ENCODE measurements at regions not wholly inside any gene's neighbourhood (a gene's known extent, or its start where the extent isn't known, plus 50 kb on each side); places are given as distances from the start of the nearest gene placed in this dataset.

DNA sequence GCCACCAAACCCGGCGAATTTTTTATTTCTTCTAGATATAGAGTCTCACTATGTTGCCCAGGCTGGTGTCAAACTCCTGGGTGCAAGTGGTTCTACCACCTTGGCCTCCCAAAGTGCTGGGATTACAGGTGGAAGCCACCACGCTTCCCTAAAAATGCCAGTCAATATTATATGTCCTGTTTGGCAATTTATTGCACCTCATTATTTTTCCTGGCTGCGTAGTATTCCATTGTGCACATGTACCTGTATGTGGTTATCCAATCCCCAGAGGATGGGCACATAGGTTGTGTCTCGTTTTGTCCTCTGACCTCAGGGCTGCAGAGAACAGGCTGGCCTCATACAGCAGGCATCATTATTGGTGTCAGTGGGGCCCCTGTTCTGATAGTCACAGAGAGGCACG lies 181.7 kb downstream of the C9orf50 start:
- FAIRE-seq (no peak), DNase-seq (ENCODE audit: low read depth) (no peak)
- TF ChIP-seq, protein P1, sequence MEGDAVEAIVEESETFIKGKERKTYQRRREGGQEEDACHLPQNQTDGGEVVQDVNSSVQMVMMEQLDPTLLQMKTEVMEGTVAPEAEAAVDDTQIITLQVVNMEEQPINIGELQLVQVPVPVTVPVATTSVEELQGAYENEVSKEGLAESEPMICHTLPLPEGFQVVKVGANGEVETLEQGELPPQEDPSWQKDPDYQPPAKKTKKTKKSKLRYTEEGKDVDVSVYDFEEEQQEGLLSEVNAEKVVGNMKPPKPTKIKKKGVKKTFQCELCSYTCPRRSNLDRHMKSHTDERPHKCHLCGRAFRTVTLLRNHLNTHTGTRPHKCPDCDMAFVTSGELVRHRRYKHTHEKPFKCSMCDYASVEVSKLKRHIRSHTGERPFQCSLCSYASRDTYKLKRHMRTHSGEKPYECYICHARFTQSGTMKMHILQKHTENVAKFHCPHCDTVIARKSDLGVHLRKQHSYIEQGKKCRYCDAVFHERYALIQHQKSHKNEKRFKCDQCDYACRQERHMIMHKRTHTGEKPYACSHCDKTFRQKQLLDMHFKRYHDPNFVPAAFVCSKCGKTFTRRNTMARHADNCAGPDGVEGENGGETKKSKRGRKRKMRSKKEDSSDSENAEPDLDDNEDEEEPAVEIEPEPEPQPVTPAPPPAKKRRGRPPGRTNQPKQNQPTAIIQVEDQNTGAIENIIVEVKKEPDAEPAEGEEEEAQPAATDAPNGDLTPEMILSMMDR (IDR thresholded peaks at IDR 0.05; ENCODE audit: insufficient read depth, low read length, severe bottlenecking), result no peak
- H3K4me3 ChIP-seq (ENCODE audit: low read depth, low read length), result no peak overlapping the region
- H3K36me3 ChIP-seq (ENCODE audit: control insufficient read depth, insufficient read depth, low read length), result no peaks in the 10 kb centered on the region
- peaks cover 17% of the 10 kb centered on the region for H3K27me3 ChIP-seq (ENCODE audit: control insufficient read depth, insufficient read depth, low read length)

DNA sequence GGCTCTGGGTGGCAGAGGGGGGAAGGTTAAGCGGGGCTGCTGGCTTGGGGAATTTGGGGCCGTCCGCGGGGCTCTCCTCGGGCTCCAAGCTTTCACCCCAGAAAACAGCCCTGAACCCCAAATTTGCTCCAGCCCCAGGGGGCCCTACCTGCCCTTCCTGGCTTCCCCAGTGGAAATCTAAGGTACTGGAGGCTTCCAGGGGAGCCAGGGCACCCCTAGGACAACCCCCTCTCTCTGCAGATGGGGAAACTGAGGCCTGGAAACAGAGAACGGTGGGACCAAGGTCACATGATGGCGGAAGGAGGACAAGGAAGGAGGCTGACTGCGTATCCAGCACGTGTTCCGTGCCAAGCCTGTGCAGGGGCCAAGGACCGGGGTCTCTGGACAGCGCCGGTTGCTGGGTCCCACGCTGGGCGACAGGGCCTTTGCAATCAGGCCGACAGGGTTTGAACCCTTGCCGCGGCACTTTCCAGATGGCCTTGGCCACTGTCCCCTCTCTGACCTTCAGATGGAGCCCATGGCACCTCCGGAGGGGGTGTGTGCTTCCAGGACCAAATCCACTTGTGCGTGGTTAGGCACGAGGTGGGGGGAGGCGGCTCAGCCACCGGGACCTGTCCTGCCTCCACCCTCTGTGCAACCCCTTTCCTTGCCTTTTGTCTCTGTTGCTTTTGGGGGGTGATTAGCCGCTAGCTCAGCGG lies 183.1 kb downstream of the C9orf50 start:
- peaks cover 17% of the 10 kb centered on the region for H3K27me3 ChIP-seq (ENCODE audit: control insufficient read depth, insufficient read depth, low read length)
- FAIRE-seq, result no peak
- H3K36me3 ChIP-seq (ENCODE audit: control insufficient read depth, insufficient read depth, low read length), result no peaks in the 10 kb centered on the region
- TF ChIP-seq, protein P1 (IDR thresholded peaks at IDR 0.05; ENCODE audit: insufficient read depth, low read length, severe bottlenecking), result no peak
- H3K4me3 ChIP-seq (ENCODE audit: low read depth, low read length), result peak overlapping the region; percentile 16
- no peak for DNase-seq (ENCODE audit: low read depth)

GRCh38 chr9:129436751-129437625 lies 183.9 kb downstream of the C9orf50 start:
- Histone ChIP-seq H3K36me3 (ENCODE audit: control insufficient read depth, insufficient read depth, low read length) (no peaks in the 10 kb centered on the region), H3K27me3 (ENCODE audit: control insufficient read depth, insufficient read depth, low read length) (peaks cover 17% of the 10 kb centered on the region), H3K4me3 (ENCODE audit: low read depth, low read length) (peak overlapping the region; percentile 16)
- FAIRE-seq, result no peak
- TF ChIP-seq, protein P1 (IDR thresholded peaks at IDR 0.05; ENCODE audit: insufficient read depth, low read length, severe bottlenecking), result no peak
- no peak for DNase-seq (ENCODE audit: low read depth)

GRCh38 chr9:129435988-129436717 lies 184.7 kb downstream of the C9orf50 start:
- no peaks in the 10 kb centered on the region for H3K36me3 ChIP-seq (ENCODE audit: control insufficient read depth, insufficient read depth, low read length)
- FAIRE-seq (no peak), DNase-seq (ENCODE audit: low read depth) (no peak)
- peaks cover 17% of the 10 kb centered on the region for H3K27me3 ChIP-seq (ENCODE audit: control insufficient read depth, insufficient read depth, low read length)
- no peak overlapping the region for H3K4me3 ChIP-seq (ENCODE audit: low read depth, low read length)
- TF ChIP-seq, protein P1 (IDR thresholded peaks at IDR 0.05; ENCODE audit: insufficient read depth, low read length, severe bottlenecking), result no peak

DNA sequence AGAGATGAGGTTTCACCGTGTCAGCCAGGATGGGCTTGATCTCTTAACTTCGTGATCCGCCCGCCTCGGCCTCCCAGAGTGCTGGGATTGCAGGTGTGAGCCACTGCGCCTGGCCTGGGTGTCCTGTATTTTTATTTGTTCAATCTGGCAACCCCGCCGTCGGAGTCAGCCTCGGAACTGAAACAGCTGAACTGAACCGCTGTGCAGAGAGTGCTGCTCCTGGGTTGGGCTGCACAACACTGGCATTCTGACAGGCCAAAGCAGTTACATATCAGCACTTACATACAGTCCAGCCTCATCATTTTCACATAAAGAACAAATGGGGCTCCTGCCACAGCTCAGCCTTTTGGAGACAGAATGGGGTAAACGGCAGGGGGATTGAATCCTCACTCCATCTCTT lies 185.6 kb downstream of the C9orf50 start:
- DNase-seq (ENCODE audit: low read depth) (no peak), FAIRE-seq (no peak)
- Histone ChIP-seq H3K27me3 (ENCODE audit: control insufficient read depth, insufficient read depth, low read length) (peaks cover 17% of the 10 kb centered on the region), H3K4me3 (ENCODE audit: low read depth, low read length) (no peak overlapping the region), H3K36me3 (ENCODE audit: control insufficient read depth, insufficient read depth, low read length) (no peaks in the 10 kb centered on the region)
- TF ChIP-seq, protein P1 (IDR thresholded peaks at IDR 0.05; ENCODE audit: insufficient read depth, low read length, severe bottlenecking), result no peak
